ENCODE measurements at regions not wholly inside any gene's neighbourhood (a gene's known extent, or its start where the extent isn't known, plus 50 kb on each side); places are given as distances from the start of the nearest gene placed in this dataset.

DNA sequence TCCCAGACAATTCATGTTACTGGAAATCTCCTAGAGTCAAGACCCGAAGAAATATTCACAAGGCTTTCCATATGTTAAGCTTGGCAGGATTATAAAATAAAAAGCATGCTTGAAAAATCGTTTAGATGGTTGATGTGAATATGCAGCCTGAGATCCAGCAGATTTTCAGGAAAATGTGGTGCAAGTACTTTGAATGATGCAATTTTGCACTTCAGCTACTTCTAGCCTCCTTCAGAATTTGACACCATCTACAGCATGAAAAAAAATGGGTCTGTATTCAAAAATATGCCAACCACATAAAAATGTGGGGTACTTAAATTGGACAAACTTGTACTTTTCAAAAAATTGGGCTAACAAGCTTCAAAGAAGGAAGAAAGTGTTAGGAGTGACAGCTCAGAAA is 340.6 kb upstream of the DCC start:
- TF ChIP-seq, protein P1, sequence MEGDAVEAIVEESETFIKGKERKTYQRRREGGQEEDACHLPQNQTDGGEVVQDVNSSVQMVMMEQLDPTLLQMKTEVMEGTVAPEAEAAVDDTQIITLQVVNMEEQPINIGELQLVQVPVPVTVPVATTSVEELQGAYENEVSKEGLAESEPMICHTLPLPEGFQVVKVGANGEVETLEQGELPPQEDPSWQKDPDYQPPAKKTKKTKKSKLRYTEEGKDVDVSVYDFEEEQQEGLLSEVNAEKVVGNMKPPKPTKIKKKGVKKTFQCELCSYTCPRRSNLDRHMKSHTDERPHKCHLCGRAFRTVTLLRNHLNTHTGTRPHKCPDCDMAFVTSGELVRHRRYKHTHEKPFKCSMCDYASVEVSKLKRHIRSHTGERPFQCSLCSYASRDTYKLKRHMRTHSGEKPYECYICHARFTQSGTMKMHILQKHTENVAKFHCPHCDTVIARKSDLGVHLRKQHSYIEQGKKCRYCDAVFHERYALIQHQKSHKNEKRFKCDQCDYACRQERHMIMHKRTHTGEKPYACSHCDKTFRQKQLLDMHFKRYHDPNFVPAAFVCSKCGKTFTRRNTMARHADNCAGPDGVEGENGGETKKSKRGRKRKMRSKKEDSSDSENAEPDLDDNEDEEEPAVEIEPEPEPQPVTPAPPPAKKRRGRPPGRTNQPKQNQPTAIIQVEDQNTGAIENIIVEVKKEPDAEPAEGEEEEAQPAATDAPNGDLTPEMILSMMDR (IDR thresholded peaks at IDR 0.05; ENCODE audit: insufficient read depth, low read length): no peak
- no peak for TF ChIP-seq POLR2AphosphoS5 (IDR thresholded peaks at IDR 0.05; ENCODE audit: low read depth)
- TF ChIP-seq SPI1 (IDR thresholded peaks at IDR 0.05; ENCODE audit: borderline replicate concordance, low read depth): no peak

Data from HL-60 (cell line).